ENCODE measurements at regions not wholly inside any gene's neighbourhood (a gene's known extent, or its start where the extent isn't known, plus 50 kb on each side); places are given as distances from the start of the nearest gene placed in this dataset.

- Histone ChIP-seq H3K27ac (no peak overlapping the region), H3K4me3 (no peak overlapping the region), H3K9me3 (no peaks in the 10 kb centered on the region), H3K36me3 (no peaks in the 10 kb centered on the region), H3K4me1 (no peaks in the 10 kb centered on the region), H3K27me3 (no peaks in the 10 kb centered on the region)
- TF ChIP-seq POLR2A (IDR thresholded peaks at IDR 0.05), result no peak
- no peak for TF ChIP-seq POLR2AphosphoS5 (IDR thresholded peaks at IDR 0.05)
- intact Hi-C loops (cut with DNase I), result no loop called here
- no peak for DNase-seq
- 84 to 85% methylated on average over 3 of the region's 3 CpGs for WGBS, 2 donors
Observed at GRCh38 chr13:67950603-67951002, 720.5 kb upstream of the PCDH9 start.

GRCh38 chr13:67946131-67946530, 716.0 kb upstream of the PCDH9 start:
- Histone ChIP-seq H3K4me1 (no peaks in the 10 kb centered on the region), H3K36me3 (no peaks in the 10 kb centered on the region), H3K4me3 (no peak overlapping the region), H3K27me3 (no peaks in the 10 kb centered on the region), H3K27ac (no peak overlapping the region), H3K9me3 (no peaks in the 10 kb centered on the region)
- no peak for DNase-seq
- intact Hi-C loops (cut with DNase I), result no loop called here
- TF ChIP-seq POLR2AphosphoS5 (IDR thresholded peaks at IDR 0.05) (no peak), CTCF (IDR thresholded peaks at IDR 0.05) (no peak), EP300 (IDR thresholded peaks at IDR 0.05) (no peak), POLR2A (IDR thresholded peaks at IDR 0.05) (no peak)
- WGBS, 2 donors, result 49 to 79% methylated on average over 4 of the region's 4 CpGs

- Histone ChIP-seq H3K27me3 (no peaks in the 10 kb centered on the region), H3K9me3 (no peaks in the 10 kb centered on the region), H3K27ac (no peak overlapping the region), H3K4me1 (no peaks in the 10 kb centered on the region), H3K36me3 (no peaks in the 10 kb centered on the region), H3K4me3 (no peak overlapping the region)
- WGBS, 2 donors, result 80% methylated on average over 4 of the region's 4 CpGs
- no peak for DNase-seq
- intact Hi-C loops (cut with DNase I), result no loop called here
- no peak for TF ChIP-seq POLR2AphosphoS5 (IDR thresholded peaks at IDR 0.05)
- TF ChIP-seq EP300 (IDR thresholded peaks at IDR 0.05), result no peak
- TF ChIP-seq POLR2A (IDR thresholded peaks at IDR 0.05), result no peak
- TF ChIP-seq CTCF (IDR thresholded peaks at IDR 0.05), result no peak
Observed at GRCh38 chr13:67943116-67943515, 713.0 kb upstream of the PCDH9 start.

GRCh38 chr13:67935626-67936025, 705.5 kb upstream of the PCDH9 start:
- intact Hi-C loops (cut with DNase I), result no loop called here
- no peak overlapping the region for H3K27ac ChIP-seq

GRCh38 chr13:67934617-67935330, 704.6 kb upstream of the PCDH9 start:
- no peak for DNase-seq
- intact Hi-C loops (cut with DNase I), result no loop called here
- no peaks in the 10 kb centered on the region for H3K27me3 ChIP-seq
- no peak overlapping the region for H3K27ac ChIP-seq
- no peak overlapping the region for H3K4me3 ChIP-seq
- TF ChIP-seq EP300 (IDR thresholded peaks at IDR 0.05), result no peak
- no peak for TF ChIP-seq CTCF (IDR thresholded peaks at IDR 0.05)
- no peak for TF ChIP-seq POLR2A (IDR thresholded peaks at IDR 0.05)
- TF ChIP-seq POLR2AphosphoS5 (IDR thresholded peaks at IDR 0.05), result no peak
- no peaks in the 10 kb centered on the region for H3K36me3 ChIP-seq
- no peaks in the 10 kb centered on the region for H3K9me3 ChIP-seq
- WGBS, 2 donors, result 86 to 90% methylated on average over 1 of the region's 1 CpG
- H3K4me1 ChIP-seq, result no peaks in the 10 kb centered on the region

More at GRCh38 chr13:67935626-67936025, 705.5 kb upstream of the PCDH9 start:
- no peaks in the 10 kb centered on the region for H3K27me3 ChIP-seq
- H3K9me3 ChIP-seq, result no peaks in the 10 kb centered on the region
- DNase-seq, result no peak
- H3K36me3 ChIP-seq, result no peaks in the 10 kb centered on the region
- no peaks in the 10 kb centered on the region for H3K4me1 ChIP-seq
- TF ChIP-seq EP300 (IDR thresholded peaks at IDR 0.05) (no peak), POLR2AphosphoS5 (IDR thresholded peaks at IDR 0.05) (no peak), CTCF (IDR thresholded peaks at IDR 0.05) (no peak)
- H3K4me3 ChIP-seq, result no peak overlapping the region

Data from sigmoid colon (tissue), 6 donors.